HEK293 (cell line): ENCODE measurements at regions not wholly inside any gene's neighbourhood (a gene's known extent, or its start where the extent isn't known, plus 50 kb on each side); places are given as distances from the start of the nearest gene placed in this dataset.

Experiments
- CTCF ChIA-PET: fragments of 350-600 bp; formaldehyde crosslinking; extraction: SDS; loops from one replicate; lab custom pipeline; 2021; ENCODE audit warnings: antibody characterized with exemption; lab: Yijun Ruan, JAX
- POLR2A ChIA-PET: fragments of 300-600 bp; formaldehyde crosslinking; extraction: SDS; loops from one replicate; lab custom pipeline; 2020; ENCODE audit warnings: antibody characterized with exemption, inconsistent platforms; lab: Yijun Ruan, JAX
- H3K27ac ChIP-seq: fragments of 200-500 bp; sonication (Bioruptor generic); 2 replicates; pipeline ENCODE4 v1.5.1; 2014; ENCODE audit warnings: low read depth, low read length, control low read depth, inconsistent platforms; ENCODE audit errors: extremely low read depth
- H3K36me3 ChIP-seq, 2 experiments: fragments of 200-500 bp in 1 of 2; sonication (Bioruptor generic) in 1 of 2; 1 replicate in 1 of 2; 2 replicates in 1 of 2; pipeline ENCODE4 v1.5.1; 2014 to 2017; ENCODE audit warnings: inconsistent platforms in 2 of 2, low read length in 2 of 2; ENCODE audit not compliant: control insufficient read depth in 2 of 2, insufficient read depth in 1 of 2
- H3K4me1 ChIP-seq: fragments of 200-500 bp; sonication (Bioruptor generic); 2 replicates; pipeline ENCODE4 v1.5.1; 2014; ENCODE audit warnings: mild to moderate bottlenecking, low read length, inconsistent platforms; ENCODE audit not compliant: control insufficient read depth, insufficient read depth
- H3K4me3 ChIP-seq: 2 replicates; pipeline ENCODE4 v1.5.1; 2011; ENCODE audit warnings: low read depth, mild to moderate bottlenecking, control low read depth, low read length, moderate library complexity
- H3K9me3 ChIP-seq: fragments of 200-500 bp; sonication (Bioruptor generic); 2 replicates; pipeline ENCODE4 v1.5.1; 2014; ENCODE audit warnings: low read depth, low read length, inconsistent platforms; ENCODE audit not compliant: control insufficient read depth, insufficient read depth
- KLF16 ChIP-seq: fragments of 450-650 bp; formaldehyde crosslinking; IDR thresholded peaks from 2 replicates; pipeline ENCODE4 v1.5.1; 2017; ENCODE audit warnings: missing biosample characterization, missing genetic modification characterization
- OVOL3 ChIP-seq: fragments of 450-650 bp; formaldehyde crosslinking; IDR thresholded peaks from 2 replicates; pipeline ENCODE4 v1.5.1; 2016; ENCODE audit warnings: missing biosample characterization, missing genetic modification characterization
- SALL2 ChIP-seq: fragments of 450-650 bp; formaldehyde crosslinking; IDR thresholded peaks from 2 replicates; pipeline ENCODE4 v1.5.0; 2017; ENCODE audit warnings: missing biosample characterization, mild to moderate bottlenecking, missing genetic modification characterization, borderline replicate concordance
- WT1 ChIP-seq: fragments of 450-650 bp; formaldehyde crosslinking; IDR thresholded peaks from 2 replicates; pipeline ENCODE4 v1.5.1; 2016; ENCODE audit warnings: missing biosample characterization, missing genetic modification characterization
- ZBTB1 ChIP-seq: fragments of 450-650 bp; formaldehyde crosslinking; IDR thresholded peaks from 2 replicates; pipeline ENCODE4 v1.5.1; 2016; ENCODE audit warnings: missing biosample characterization, missing genetic modification characterization
- ZBTB20 ChIP-seq: fragments of 450-650 bp; formaldehyde crosslinking; IDR thresholded peaks from 2 replicates; pipeline ENCODE4 v1.5.1; 2016; ENCODE audit warnings: missing biosample characterization, missing genetic modification characterization
- ZFHX2 ChIP-seq: fragments of 450-650 bp; formaldehyde crosslinking; conservative IDR thresholded peaks from 2 replicates; pipeline ENCODE4 v1.5.1; 2016; ENCODE audit warnings: missing biosample characterization, missing genetic modification characterization
- ZIC2 ChIP-seq: fragments of 450-650 bp; formaldehyde crosslinking; IDR thresholded peaks from 2 replicates; pipeline ENCODE4 v1.5.1; 2016; ENCODE audit warnings: missing biosample characterization, missing genetic modification characterization
- ZNF10 ChIP-seq: fragments of 450-650 bp; formaldehyde crosslinking; IDR thresholded peaks from 2 replicates; pipeline ENCODE4 v1.5.1; 2017; ENCODE audit warnings: missing biosample characterization, missing genetic modification characterization
- ZNF114 ChIP-seq: fragments of 450-650 bp; formaldehyde crosslinking; IDR thresholded peaks from 2 replicates; pipeline ENCODE4 v1.5.0; 2017; ENCODE audit warnings: missing biosample characterization, missing genetic modification characterization
- ZNF155 ChIP-seq: fragments of 450-650 bp; formaldehyde crosslinking; IDR thresholded peaks from 2 replicates; pipeline ENCODE4 v1.5.1; 2016; ENCODE audit warnings: missing biosample characterization, missing genetic modification characterization
- ZNF175 ChIP-seq: fragments of 450-650 bp; formaldehyde crosslinking; IDR thresholded peaks from 2 replicates; pipeline ENCODE4 v1.5.1; 2016; ENCODE audit warnings: missing biosample characterization, missing genetic modification characterization
- ZNF211 ChIP-seq: fragments of 450-650 bp; formaldehyde crosslinking; IDR thresholded peaks from 2 replicates; pipeline ENCODE4 v1.5.1; 2016; ENCODE audit warnings: low read depth, missing biosample characterization, missing genetic modification characterization
- ZNF239 ChIP-seq: fragments of 450-650 bp; formaldehyde crosslinking; IDR thresholded peaks from 2 replicates; pipeline ENCODE4 v1.5.1; 2016; ENCODE audit warnings: missing biosample characterization, missing genetic modification characterization
- ZNF24 ChIP-seq: fragments of 450-650 bp; formaldehyde crosslinking; IDR thresholded peaks from 2 replicates; pipeline ENCODE4 v1.5.1; 2016; ENCODE audit warnings: missing biosample characterization, missing genetic modification characterization
- ZNF292 ChIP-seq: fragments of 450-650 bp; formaldehyde crosslinking; IDR thresholded peaks from 2 replicates; pipeline ENCODE4 v1.5.1; 2016; ENCODE audit warnings: low read depth, missing biosample characterization, missing genetic modification characterization, borderline replicate concordance
- ZNF350 ChIP-seq: fragments of 450-650 bp; formaldehyde crosslinking; IDR thresholded peaks from 2 replicates; pipeline ENCODE4 v1.5.0; 2017; ENCODE audit warnings: missing biosample characterization, mild to moderate bottlenecking, missing genetic modification characterization
- ZNF37A ChIP-seq: fragments of 450-650 bp; IDR thresholded peaks from 2 replicates; pipeline ENCODE4 v1.5.1; 2018; ENCODE audit warnings: missing biosample characterization, missing genetic modification characterization
- ZNF416 ChIP-seq: fragments of 450-650 bp; formaldehyde crosslinking; IDR thresholded peaks from 2 replicates; pipeline ENCODE4 v1.5.1; 2016; ENCODE audit warnings: missing biosample characterization, missing genetic modification characterization
- ZNF48 ChIP-seq: fragments of 450-650 bp; formaldehyde crosslinking; IDR thresholded peaks from 2 replicates; pipeline ENCODE4 v1.5.1; 2016; ENCODE audit warnings: missing biosample characterization, missing genetic modification characterization
- ZNF549 ChIP-seq: fragments of 450-650 bp; IDR thresholded peaks from 2 replicates; pipeline ENCODE4 v1.5.1; 2018; ENCODE audit warnings: missing biosample characterization, missing genetic modification characterization, mild to moderate bottlenecking, inconsistent platforms, moderate library complexity
- ZNF600 ChIP-seq: fragments of 450-650 bp; formaldehyde crosslinking; IDR thresholded peaks from 2 replicates; pipeline ENCODE4 v1.5.1; 2016; ENCODE audit warnings: missing biosample characterization, missing genetic modification characterization
- TF ChIP-seq, protein P1 (sequence below): fragments of 450-650 bp; formaldehyde crosslinking; IDR thresholded peaks from 2 replicates; pipeline ENCODE4 v1.5.1; 2016; ENCODE audit warnings: missing biosample characterization, missing genetic modification characterization
- TF ChIP-seq, protein P2 (sequence below): fragments of 450-650 bp; formaldehyde crosslinking; IDR thresholded peaks from 2 replicates; pipeline ENCODE4 v1.5.1; 2017; ENCODE audit warnings: missing biosample characterization, missing genetic modification characterization

DNA sequence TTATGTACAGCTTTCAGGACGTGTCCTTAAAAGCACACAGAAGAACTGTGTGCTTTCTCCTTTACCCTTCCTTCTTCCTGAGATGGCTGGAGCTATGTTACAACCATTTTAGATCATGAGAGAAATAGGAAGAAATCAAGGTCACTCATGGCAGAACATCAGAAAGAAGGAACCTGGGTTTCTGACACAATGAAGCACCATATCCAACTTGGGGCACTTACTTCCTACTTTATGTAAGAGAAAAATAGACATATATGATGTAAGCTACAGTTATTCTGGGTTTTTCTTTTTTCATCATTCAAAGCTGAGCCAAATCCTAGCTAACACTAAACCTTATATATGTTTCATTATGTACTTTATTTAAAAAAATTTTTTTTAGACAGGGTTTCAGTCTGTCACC, 79.5 kb downstream of the FAM161A start:
- Histone ChIP-seq H3K36me3 (no peaks in the 10 kb centered on the region), H3K27ac (no peak overlapping the region), H3K9me3 (no peaks in the 10 kb centered on the region), H3K4me1 (no peaks in the 10 kb centered on the region), H3K4me3 (no peak overlapping the region)
- ChIA-PET CTCF (no interaction called here), POLR2A (interaction anchor here (0.6 kb wide), 1 partner anchor 236 kb away, joined by 4 read pairs; the partner anchor contains the start of gene XPO1)
- TF ChIP-seq ZNF292 (tag by site-specific recombination) (no peak), ZNF10 (tag by site-specific recombination) (no peak), ZBTB20 (tag by site-specific recombination) (no peak), ZNF416 (tag by site-specific recombination) (no peak), WT1 (tag by site-specific recombination) (no peak), ZNF37A (tag by site-specific recombination) (no peak), ZNF239 (no peak), ZIC2 (no peak), ZNF211 (tag by site-specific recombination) (no peak), ZFHX2 (no peak), OVOL3 (tag by site-specific recombination) (no peak), ZNF175 (tag by site-specific recombination) (no peak), ZNF48 (tag by site-specific recombination) (no peak)
- TF ChIP-seq, protein P1, sequence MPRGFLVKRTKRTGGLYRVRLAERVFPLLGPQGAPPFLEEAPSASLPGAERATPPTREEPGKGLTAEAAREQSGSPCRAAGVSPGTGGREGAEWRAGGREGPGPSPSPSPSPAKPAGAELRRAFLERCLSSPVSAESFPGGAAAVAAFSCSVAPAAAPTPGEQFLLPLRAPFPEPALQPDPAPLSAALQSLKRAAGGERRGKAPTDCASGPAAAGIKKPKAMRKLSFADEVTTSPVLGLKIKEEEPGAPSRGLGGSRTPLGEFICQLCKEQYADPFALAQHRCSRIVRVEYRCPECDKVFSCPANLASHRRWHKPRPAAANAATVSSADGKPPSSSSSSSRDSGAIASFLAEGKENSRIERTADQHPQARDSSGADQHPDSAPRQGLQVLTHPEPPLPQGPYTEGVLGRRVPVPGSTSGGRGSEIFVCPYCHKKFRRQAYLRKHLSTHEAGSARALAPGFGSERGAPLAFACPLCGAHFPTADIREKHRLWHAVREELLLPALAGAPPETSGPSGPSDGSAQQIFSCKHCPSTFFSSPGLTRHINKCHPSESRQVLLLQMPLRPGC: no peak

DNA sequence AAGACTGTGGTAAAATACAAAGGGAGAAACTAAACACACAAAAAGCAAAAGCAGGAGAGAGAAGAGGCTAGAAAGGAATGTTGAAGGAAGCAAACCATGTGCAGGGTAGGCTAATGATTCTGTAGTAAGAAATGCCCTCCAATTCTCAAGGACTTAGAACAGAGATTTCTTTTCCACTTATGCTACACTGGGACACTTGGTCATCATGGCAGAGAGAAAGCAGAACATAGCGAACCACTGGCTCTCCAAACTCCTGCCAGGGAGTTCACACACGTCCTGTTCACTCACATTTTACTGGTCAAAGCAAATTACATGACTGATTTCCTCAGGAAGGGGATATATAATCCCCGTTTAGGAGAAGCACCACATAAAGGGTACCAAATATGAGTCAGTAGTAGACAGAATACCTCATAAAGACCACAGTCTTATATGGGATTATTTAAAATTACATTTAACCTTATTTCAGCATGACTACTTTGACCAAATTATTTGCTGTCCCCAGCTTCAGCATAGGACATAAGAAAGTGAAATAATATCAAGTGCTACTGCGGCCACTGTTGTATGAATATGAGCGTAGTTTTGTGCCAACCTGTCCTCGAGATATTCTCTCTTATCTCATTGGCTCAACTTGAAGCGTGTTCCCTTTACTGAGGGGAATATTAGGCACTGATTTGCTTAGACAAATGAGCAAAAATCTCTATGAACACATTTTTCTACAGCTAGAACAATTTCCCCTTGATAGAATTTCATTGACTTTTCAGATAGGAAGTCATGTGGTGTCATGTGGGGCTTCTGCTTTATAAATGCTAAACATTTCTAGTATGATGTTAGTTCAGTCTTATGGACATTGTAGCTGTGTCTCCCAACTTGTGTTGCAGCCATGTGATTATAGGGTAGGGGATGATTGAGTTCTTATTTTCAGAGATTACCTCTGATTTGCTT, 81.7 kb downstream of the FAM161A start:
- Histone ChIP-seq H3K27ac (no peak overlapping the region), H3K9me3 (no peaks in the 10 kb centered on the region), H3K4me3 (no peak overlapping the region), H3K36me3 (no peaks in the 10 kb centered on the region), H3K4me1 (no peaks in the 10 kb centered on the region)
- CTCF ChIA-PET: interaction anchor here (1.1 kb wide), 1 partner anchor 12 kb away, joined by 3 read pairs; no protein-coding TSS in a partner anchor
- POLR2A ChIA-PET: interaction anchor here (1.3 kb wide), 1 partner anchor 8 kb away, joined by 3 read pairs; no protein-coding TSS in a partner anchor
- TF ChIP-seq ZNF24 (tag by site-specific recombination) (no peak), SALL2 (tag by site-specific recombination) (no peak), ZNF549 (no peak), ZBTB1 (tag by site-specific recombination) (no peak), ZNF37A (tag by site-specific recombination) (no peak), KLF16 (tag by site-specific recombination) (no peak), ZNF155 (tag by site-specific recombination) (no peak), ZNF600 (no peak), ZNF350 (tag by site-specific recombination) (no peak), ZNF114 (tag by site-specific recombination) (no peak)
- TF ChIP-seq, protein P2, sequence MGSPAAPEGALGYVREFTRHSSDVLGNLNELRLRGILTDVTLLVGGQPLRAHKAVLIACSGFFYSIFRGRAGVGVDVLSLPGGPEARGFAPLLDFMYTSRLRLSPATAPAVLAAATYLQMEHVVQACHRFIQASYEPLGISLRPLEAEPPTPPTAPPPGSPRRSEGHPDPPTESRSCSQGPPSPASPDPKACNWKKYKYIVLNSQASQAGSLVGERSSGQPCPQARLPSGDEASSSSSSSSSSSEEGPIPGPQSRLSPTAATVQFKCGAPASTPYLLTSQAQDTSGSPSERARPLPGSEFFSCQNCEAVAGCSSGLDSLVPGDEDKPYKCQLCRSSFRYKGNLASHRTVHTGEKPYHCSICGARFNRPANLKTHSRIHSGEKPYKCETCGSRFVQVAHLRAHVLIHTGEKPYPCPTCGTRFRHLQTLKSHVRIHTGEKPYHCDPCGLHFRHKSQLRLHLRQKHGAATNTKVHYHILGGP (tag by site-specific recombination): no peak
